GM19099 (cell line): ENCODE measurements at regions not wholly inside any gene's neighbourhood (a gene's known extent, or its start where the extent isn't known, plus 50 kb on each side); places are given as distances from the start of the nearest gene placed in this dataset.

Experiments
- POLR2A ChIP-seq: IDR thresholded peaks from 3 replicates; pipeline ENCODE4 v1.6.1; 2011; ENCODE audit warnings: low read depth; ENCODE audit not compliant: insufficient read length; ENCODE audit errors: extremely low read depth

DNA sequence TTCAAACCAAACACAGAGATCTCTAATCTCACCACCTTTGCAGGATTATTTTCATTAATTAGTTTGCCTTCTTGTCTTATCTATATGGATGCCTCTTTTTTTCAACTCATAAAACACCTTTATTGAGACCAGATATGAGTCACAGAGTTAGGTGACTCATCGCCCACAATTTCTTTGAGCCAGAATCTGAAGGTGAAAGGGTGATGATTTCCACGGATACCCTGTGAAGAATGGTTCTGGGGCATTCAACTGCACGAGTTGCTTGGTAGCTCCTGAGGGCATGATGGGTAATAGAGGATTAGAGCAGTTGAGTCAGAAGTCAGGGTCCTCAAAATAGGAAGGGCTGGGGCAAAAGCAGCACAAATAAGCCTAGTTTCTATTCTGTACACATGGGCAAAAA is 128.2 kb downstream of the TBX19 start:
- no peak for TF ChIP-seq POLR2A

GRCh38 chr1:168408539-168408865 is 127.8 kb downstream of the TBX19 start:
- no peak for TF ChIP-seq POLR2A

DNA sequence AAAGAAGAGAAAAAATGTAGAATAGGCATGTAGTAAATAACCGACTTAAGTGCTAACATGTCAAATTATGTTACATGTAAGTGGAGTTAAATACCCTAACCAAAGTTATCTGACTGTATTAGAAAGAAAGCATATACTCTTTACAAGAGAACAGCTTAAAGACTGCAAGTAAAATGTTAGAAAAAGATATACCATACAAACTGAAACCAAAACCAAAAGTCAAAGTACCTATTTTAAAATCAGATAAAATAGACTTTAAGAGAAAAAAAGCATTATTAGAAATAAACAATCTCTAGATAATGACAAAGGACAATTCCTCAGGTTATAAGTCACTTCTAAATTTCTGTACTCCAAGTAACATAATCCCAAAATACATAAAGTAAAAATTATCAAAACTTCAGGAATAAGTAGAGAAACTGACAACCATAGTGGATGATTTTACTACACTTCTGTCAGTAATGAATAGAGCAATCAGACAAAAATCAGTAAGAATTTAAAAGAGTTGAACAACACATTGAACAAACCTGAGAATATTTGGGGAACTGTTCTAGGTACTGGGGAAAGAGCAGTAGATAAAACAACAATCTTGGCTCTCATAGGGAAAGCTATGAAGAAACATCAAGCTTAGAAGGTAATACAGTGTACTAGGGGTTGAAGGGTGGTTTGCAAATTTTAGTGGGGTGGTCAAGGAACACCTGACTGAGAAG is 127.3 kb downstream of the TBX19 start:
- no peak for TF ChIP-seq POLR2A

DNA sequence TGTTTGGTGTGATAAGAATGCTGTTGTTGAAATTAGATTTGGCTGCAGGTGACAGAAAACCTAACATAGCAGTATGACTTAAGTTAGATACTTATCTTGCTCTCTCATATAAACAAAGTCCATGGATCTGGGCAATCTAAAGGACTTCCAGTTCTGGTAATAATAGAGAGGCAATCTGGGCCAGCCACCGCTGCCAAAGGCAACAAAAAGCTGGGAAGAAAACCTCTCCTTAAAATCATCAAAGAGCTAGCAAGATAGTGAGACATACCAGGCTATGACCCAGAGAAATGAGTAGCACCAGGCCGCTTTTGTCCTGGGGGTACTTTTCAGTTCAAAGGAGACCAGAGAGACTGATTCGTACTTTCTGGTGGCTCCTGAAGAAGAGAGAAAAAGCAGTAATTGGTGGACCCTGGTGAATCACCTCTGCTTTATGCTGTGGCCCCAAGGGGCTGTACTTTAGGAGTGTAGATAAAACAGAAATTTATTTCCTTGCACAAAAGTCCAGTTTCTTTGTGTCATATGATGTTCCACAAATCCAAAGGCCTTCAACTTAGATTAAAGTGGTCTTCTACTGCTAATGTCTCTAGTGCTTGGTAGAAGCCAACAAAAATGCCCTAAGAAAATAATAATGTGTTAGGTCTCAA is 125.4 kb downstream of the TBX19 start:
- TF ChIP-seq POLR2A = no peak

GRCh38 chr1:168403140-168403539 is 122.5 kb downstream of the TBX19 start:
- TF ChIP-seq POLR2A = no peak

DNA sequence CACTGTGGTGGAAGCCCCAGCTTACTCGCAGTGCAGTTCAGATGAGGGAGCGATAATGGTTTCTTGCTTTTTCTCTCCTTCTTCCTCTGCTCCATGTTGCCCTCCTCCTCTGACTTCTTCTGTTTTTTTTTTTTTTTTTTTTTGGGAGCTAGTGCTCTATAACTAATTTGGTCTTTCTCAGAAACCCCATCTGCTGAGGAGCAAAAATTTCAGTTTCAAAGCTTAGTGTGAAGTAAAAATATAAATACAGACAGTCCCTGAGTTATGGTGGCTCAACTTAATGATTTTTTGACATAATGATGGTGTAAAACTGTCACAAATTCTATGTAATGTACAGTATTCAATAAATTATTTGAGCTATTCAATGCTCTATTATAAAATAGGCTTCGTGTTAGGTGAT is 120.7 kb downstream of the TBX19 start:
- TF ChIP-seq POLR2A = no peak

GRCh38 chr1:168400139-168400538 is 119.5 kb downstream of the TBX19 start:
- no peak for TF ChIP-seq POLR2A

DNA sequence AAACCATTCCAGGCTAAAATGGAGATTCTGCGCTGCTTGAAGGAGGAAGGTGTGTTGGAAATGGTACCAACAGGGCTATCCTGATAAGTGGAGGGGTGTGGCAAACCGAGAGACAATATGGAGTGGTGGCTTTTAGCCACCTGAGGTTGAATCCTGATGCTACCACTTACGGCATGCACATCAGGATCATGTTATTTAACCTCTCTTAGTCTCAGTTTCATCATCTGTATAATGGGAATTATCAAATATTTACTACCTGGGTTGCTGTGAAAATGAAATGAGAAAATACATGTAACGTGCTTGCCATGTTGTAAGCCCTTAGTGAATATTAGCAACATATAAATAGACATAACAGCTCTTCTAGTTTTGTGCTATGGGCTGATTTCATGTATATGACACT is 117.1 kb downstream of the TBX19 start:
- no peak for TF ChIP-seq POLR2A

GRCh38 chr1:168396940-168397684 is 116.4 kb downstream of the TBX19 start:
- no peak for TF ChIP-seq POLR2A

DNA sequence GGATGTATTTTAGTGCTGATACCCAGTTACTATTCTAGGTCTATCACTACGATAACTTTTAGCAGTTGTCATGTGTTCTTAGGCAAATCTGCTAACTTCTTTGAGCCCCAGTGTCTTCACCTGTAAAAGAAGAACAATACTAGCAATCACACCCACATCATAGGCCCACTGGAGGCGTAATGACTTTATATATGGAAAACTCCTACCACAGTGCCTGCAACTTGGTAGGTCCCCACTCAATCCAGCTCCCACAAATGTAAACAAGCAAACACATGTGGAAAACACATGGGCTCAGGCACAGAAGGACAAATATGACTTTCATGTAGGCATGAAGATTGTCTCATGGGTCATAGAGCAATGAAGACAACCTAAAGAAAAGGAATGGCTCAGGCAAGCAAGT is 115.8 kb downstream of the TBX19 start:
- no peak for TF ChIP-seq POLR2A

DNA sequence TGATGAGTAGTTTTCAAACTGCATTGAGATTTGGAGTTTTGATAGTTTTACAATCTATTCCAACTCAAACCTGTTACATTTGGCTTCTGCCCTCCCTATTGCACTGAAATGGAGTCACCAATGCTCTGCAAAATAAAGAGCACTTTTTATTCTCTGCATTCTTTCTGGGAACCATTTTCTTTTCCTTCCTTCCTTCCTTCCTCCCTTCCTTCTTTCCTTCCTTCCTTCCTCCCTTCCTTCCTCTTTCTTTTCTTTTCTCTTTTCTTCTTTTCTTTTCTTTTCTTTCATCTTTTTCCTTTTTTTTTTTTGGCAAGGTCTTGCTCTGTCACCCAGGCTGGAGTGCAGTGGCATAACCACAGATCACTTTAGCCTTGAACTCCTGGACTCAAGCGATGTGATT is 114.2 kb downstream of the TBX19 start:
- no peak for TF ChIP-seq POLR2A

DNA sequence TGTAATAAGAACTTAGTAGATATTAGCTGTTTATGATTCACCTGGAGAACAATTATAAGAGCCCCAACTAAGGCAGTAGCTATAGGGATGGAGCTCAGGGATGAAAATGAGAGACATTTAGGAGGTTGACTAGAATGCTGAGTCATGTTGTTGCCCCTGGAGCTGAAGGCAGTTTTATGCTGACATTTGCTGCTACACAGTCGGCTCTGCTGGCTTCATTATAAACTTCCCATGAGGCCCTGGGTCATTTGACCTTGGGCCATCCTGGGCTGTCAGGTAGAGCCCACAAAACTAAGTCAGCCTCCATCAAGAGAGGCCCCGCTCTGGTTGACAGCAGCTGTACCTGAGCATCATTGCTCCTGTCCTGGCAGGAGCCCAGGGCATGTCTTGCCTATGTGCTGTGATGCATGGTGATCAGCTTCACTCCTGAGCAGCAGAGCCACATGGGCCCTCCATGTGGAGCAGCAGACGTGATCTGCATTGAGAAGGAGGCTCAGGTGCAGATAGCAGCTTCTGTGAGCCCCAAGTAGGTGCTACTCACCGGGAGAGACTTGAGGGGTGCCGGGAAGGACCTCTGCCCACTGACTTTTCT is 112.4 kb downstream of the TBX19 start:
- no peak for TF ChIP-seq POLR2A

DNA sequence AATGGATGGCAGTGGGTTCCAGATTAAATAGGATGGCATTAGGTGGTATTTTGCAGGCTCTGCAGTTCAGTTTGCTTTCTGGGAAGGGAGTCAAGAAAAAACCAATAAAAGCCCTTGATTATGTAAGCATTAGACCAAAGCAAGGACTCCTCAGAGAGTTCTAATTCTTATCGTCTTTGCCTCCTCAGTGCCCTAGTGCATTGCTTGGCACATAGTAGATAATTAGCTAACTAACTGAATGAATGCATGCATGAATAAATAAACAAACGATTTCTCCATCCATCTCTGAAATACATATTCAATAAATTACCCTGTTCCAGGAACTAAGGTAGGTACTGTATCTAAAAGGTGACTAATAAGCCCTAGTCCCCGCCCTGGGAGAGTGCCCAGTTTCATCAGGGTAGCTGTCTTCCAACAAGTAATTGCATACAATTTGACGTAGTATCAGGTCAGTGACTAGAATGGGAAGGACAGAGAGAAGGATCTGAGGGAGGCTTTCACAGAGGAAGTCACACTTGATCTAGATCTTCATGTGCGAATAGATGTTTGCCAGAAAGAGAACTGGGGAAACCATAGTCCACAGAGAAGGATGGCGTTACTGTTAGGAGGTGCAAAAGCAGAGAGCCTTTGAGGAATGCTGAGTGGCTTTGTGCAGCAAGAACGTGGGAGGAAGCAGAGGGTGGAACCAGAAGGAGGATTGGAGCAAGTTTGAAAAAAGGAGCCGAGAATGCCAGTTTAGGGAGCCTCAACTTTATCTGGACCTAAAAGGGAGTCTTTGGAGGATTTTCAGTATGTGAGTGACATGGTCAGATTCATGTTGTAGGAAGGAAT is 111.4 kb downstream of the TBX19 start:
- no peak for TF ChIP-seq POLR2A

DNA sequence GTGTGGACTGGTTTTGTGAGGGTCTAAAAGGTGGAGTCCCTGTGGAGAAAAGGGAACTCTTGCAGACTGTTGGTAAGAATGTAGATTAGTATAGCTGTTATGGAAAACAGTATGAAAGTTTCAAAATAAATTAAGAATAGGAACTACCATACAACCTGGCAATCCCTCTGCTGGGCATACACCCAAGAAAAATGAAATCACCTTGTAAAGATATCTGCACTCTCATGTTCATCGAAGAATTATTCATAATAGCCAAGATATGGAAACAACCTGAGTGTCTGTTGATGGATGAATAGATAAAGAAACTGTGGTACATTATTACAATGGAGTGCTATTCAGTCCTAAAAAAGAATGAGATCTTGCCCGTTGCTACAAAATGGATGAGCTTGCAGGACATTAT is 109.6 kb downstream of the TBX19 start:
- no peak for TF ChIP-seq POLR2A
